Central memory CD4-positive, alpha-beta T cell (primary cell): ENCODE measurements at regions not wholly inside any gene's neighbourhood (a gene's known extent, or its start where the extent isn't known, plus 50 kb on each side); places are given as distances from the start of the nearest gene placed in this dataset.

Source experiments
- DNase-seq: peaks from one replicate; pipeline ENCODE4 v3.0.0; 2022

DNA sequence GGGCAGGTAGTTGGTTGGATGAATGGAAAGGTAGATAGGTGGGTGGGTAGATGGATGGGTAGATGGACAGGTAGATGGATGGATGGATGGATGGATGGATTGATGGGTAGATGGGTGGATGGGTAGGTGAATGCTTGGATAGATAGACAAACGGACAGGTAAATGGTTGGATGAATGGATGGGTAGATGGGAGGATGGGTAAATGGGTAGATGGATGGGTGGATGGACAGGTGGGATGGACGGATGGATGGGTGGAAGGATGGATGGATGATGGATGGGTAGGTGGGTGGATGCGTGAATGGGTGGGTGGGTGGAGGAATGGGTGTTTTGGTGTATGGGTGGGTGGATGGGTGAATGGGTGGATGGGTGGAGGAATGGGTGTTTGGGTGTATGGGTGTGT is 50.1 kb upstream of the ASAP2 start:
- no peak for DNase-seq

DNA sequence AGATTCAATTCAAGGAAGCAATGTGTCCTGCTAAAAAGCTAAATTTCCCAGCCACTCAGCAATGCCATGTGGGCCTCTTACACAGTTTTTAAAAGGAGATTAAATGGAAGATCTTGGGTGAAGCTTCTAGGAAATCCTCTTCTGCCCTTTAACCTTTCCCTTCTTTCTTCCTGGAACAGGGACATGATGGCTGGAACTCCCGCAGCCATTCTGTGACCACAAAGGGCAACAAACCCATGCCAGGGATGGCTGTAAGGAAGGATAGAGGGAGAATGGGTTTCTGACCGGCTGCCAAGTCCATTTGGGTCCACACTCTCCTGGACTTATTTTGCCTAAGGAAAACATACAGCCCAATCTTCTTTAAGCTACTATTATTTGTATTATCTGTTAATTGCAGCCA is 52.6 kb upstream of the ASAP2 start:
- DNase-seq = no peak

DNA sequence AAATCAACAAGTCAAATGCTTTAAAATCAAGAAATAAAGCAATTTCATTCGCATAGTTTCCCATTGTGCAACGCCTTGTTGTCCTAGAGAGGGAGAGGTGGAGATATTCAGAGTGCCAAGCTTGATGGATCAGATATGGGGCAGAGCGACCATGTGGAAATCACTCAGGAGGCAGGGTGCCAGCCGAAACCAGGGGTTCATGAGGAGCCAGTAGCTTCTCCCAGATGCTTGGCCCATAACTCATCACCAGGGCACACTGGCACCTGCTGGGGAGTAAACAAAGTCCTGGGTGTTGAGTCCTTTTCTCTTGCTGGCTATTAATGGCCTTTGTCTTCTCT is 53.0 kb upstream of the ASAP2 start:
- no peak for DNase-seq

GRCh38 chr2:9152975-9153642 is 53.5 kb upstream of the ASAP2 start:
- DNase-seq = no peak

GRCh38 chr2:9150906-9151305 is 55.7 kb upstream of the ASAP2 start:
- no peak for DNase-seq

GRCh38 chr2:9150568-9150900 is 56.1 kb upstream of the ASAP2 start:
- DNase-seq = no peak

GRCh38 chr2:9149726-9150567 is 56.7 kb upstream of the ASAP2 start:
- no peak for DNase-seq

DNA sequence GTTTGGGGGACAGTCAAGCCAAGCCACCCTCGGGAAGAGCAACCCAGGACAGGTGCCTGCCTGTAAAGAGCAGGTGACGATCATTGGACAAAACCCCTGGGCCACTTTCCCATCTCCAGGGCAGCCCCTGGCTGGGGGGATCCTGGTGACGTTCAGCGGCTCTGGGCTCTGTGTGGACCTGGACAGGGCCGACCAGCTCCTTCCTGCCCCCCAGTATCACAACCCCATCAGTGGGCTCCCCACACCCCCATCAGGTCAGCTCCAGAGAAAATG is 57.3 kb upstream of the ASAP2 start:
- DNase-seq = no peak

GRCh38 chr2:9146646-9147045 is 60.0 kb upstream of the ASAP2 start:
- DNase-seq = no peak

- DNase-seq = no peak
These were observed 60.7 kb upstream of the ASAP2 start for GRCh38 chr2:9145752-9146430.

DNA sequence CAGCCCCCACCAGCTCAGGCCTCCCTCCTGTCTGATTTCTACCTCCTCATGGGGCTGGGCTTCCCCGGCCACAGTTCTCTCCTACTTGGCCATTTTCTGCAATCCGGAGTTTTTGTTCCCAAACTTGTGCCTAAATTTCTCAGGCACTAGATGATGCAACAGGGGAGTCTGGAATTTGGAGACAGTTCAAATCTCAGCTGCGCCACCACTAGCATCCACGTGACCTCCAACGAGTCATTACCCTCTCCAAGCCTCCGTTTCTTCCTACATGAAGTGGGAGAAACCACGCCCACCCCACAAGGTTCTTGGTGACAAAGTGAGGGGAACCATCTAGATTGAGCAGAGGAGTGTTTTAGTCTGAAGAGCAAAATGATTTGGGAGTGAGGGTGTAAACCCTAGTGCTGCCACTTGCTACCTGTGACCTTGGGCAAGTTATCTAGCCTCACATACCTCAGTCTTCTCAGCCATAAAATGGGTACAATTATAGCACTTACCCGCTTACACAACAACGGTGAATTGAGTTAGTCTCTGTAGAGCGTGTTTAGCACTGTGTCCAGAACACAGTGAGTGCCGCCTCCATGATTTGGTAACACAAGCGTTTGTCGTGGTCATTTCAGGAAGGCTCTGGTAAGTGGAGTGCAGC is 61.4 kb upstream of the ASAP2 start:
- DNase-seq = no peak

GRCh38 chr2:9144617-9145016 is 62.0 kb upstream of the ASAP2 start:
- DNase-seq = no peak

- no peak for DNase-seq
These were observed 62.6 kb upstream of the ASAP2 start for GRCh38 chr2:9144046-9144445.

DNA sequence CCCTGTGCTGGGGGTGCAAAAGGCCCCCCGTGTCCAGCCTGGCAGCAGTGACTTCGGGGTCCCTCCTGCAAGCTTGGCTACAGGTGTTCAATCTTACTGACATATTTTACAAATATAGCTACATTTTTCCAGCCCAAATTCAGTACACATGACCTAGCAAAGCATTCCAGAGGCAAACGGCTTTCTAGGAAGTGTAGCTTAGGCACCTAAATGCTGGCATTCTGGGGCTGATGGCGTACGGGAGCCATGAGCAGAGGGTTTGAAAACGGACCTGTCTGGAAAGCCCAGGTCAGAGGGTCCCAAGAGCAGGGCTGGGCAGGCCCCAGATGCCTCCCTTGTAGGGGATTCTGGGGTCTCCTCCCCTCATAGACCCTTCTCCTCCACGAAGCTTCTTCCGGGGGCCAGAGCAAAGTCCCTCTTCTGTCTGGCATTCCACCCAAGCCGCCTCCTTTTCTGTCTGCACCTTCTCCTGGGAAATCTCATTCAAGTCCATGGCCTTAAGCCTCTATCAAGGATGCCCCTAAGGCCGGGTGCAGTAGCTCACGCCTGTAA is 63.3 kb upstream of the ASAP2 start:
- no peak for DNase-seq

DNA sequence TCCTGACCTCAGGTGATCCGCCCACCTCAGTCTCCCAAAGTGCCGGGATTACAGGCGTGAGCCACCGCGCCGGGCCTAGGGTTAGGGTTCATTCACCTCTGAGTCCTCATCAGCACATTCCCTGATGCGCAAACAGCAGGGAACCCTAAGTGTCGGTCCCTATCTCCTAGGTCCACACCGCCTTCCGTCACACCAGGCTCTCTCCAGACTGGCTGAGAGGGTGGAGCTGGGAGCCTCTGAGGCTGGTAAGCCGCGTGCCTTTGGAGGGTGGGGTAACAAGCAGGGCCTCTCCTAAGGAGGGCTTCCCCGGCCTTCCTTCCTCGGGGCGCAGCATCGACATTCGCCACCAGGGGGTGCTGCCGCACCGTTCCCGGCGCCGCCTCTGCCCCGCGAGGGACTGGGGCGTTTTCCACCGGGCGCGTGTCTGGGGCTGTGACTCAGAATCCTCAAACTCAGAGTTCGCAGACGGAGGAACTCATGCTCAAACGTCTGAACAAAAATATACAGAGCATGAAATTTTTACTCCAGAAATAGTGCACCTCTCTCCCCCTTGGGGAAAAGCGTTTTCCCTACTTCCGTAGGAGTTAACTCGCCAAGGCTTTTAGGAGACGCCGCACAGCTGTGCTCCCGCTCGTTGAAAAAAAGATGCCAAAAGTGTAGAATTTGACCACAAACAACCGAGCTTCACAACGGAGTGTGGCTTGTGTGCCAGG is 63.9 kb upstream of the ASAP2 start:
- peak; percentile 61 for DNase-seq

DNA sequence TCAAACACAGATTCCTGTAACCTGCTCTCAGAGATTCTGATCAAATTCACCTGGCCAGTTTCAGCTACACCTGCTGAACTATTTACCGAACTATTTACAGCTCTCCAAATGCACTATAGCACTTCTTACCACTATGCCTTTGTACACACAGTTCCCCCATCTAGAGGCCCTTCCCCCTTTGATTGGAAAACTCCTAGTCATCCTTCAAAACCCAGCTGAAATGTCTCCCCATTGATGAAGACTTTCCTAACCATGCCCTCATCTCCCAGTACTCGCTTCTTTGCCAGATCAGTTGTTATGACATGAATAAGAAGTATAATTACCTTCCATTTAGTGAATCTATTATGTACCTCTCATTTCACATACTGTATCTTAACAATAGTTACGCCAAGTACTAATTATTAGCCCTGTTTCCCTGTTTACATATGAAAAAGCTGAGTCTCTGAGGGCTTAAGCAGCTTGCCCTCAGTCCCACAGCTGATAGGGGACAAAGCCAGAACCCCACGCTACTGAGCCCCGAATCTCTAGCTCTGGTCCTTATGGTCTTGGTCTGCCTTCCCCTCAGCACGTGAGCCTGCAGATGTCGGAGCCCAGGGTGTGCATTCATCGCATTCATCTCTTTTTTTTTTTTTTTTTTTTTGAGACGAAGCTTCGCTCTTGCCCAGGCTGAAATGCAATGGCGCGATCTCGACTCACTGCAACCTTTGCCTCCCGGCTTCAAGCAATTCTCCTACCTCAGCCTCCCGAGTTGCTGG is 64.7 kb upstream of the ASAP2 start:
- DNase-seq = no peak

GRCh38 chr2:9141091-9141667 is 65.4 kb upstream of the ASAP2 start:
- DNase-seq = no peak

GRCh38 chr2:9140645-9141044 is 66.0 kb upstream of the ASAP2 start:
- no peak for DNase-seq

GRCh38 chr2:9139491-9140443 is 66.8 kb upstream of the ASAP2 start:
- peak; percentile 18 for DNase-seq

DNA sequence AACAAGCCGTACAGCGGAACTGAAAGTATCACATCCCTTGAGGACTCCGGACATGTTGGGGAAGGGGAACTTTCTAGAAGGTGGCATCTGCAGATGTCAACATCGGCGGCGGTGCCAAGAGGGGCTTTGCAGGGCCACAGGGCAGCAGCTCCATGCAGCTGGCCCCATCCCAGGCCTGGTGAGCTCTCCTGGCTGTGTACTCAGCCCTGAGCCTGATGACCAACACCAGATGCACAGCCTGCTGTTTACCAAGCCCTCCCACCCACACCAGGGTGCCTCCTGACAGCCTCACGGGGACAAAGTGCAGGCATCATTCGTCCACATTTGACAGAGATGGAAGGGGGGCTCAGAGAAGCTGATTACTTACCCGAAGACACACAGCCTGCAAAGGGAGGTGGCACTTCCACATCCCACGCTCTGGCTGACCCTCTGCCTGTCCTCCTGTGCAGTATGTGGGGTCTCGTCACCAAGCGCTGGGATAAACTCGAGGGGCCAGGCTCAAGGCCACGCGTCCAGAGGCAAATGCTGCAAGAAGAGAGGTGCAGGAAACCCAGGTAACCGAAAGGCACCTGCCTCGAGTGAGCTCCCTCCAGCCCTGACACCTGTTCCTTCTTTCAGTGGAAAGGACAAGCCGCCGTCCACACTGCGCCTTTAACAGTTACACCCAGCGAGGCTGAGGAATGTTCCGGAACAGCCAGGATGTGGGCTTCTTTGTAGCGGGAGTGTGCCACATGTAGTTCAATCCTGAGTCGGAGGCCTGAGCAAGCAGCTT is 69.0 kb upstream of the ASAP2 start:
- no peak for DNase-seq
